Astrocyte of the cerebellum (primary cell): ENCODE measurements at regions not wholly inside any gene's neighbourhood (a gene's known extent, or its start where the extent isn't known, plus 50 kb on each side); places are given as distances from the start of the nearest gene placed in this dataset.

Experiments used
- DNase-seq: peaks from one replicate; pipeline ENCODE4 v3.0.0-alpha.2; 2011; ENCODE audit warnings: low read depth
- H3K4me3 ChIP-seq: 2 replicates; pipeline ENCODE4 v1.5.1; 2011; ENCODE audit warnings: mild to moderate bottlenecking, low read depth, low read length, moderate library complexity
- in situ Hi-C: cut with HindIII; loops from 2 replicates; pipeline ENCODE4 v1.10.0; 2017; ENCODE audit warnings: low sequenced_read_pairs
- TF ChIP-seq, protein P1 (sequence below): IDR thresholded peaks from 2 replicates; pipeline ENCODE4 v1.5.1; 2012; ENCODE audit warnings: low read length, low read depth, moderate library complexity, mild to moderate bottlenecking; ENCODE audit errors: missing control alignments

- TF ChIP-seq, protein P1, sequence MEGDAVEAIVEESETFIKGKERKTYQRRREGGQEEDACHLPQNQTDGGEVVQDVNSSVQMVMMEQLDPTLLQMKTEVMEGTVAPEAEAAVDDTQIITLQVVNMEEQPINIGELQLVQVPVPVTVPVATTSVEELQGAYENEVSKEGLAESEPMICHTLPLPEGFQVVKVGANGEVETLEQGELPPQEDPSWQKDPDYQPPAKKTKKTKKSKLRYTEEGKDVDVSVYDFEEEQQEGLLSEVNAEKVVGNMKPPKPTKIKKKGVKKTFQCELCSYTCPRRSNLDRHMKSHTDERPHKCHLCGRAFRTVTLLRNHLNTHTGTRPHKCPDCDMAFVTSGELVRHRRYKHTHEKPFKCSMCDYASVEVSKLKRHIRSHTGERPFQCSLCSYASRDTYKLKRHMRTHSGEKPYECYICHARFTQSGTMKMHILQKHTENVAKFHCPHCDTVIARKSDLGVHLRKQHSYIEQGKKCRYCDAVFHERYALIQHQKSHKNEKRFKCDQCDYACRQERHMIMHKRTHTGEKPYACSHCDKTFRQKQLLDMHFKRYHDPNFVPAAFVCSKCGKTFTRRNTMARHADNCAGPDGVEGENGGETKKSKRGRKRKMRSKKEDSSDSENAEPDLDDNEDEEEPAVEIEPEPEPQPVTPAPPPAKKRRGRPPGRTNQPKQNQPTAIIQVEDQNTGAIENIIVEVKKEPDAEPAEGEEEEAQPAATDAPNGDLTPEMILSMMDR, result no peak
- no peak for DNase-seq
- no peak overlapping the region for H3K4me3 ChIP-seq
- in situ Hi-C loops, result no loop called here
These were observed 598.1 kb upstream of the ADGRL4 start for GRCh38 chr1:79604490-79605198.

DNA sequence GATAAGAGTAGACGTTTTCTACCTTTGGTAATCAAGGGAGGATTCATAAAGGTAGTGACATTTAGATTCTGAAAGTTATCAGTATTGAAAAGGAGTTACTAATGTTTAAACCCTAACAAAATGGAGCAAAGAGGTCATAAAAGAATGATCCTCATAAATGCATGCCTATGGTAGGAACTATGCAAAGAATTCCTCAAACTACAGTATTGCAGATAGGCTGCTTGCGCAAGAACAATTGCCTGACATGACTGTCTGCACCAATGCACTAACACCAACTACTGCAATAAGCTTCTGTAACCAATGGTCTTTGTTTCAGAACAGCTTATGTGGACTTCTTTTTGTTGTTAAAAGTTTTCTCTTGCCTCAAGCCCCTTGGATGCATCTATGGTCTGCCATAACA lies 597.3 kb upstream of the ADGRL4 start:
- in situ Hi-C loops, result no loop called here
- DNase-seq, result no peak
- no peak overlapping the region for H3K4me3 ChIP-seq
- TF ChIP-seq, protein P1, result no peak

DNA sequence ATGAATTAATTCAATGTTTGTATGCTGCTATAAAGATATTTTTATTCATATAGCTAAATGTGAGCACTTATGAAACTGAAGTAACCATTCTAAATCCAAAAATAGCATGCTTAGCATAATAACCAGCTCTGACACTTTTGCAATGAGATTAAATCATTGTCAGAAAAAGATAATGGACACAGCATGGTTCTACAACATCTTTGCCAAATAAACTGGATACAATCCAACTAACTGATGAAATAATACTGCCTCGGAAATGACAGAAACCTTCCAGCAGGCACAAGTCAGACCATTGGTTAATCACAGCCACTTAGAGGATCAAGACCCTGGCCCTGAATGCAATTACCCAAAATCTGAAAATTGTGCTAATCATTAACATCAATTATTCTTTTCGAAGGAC lies 592.7 kb upstream of the ADGRL4 start:
- in situ Hi-C loops, result no loop called here
- TF ChIP-seq, protein P1, result no peak
- H3K4me3 ChIP-seq, result no peak overlapping the region
- DNase-seq, result no peak

DNA sequence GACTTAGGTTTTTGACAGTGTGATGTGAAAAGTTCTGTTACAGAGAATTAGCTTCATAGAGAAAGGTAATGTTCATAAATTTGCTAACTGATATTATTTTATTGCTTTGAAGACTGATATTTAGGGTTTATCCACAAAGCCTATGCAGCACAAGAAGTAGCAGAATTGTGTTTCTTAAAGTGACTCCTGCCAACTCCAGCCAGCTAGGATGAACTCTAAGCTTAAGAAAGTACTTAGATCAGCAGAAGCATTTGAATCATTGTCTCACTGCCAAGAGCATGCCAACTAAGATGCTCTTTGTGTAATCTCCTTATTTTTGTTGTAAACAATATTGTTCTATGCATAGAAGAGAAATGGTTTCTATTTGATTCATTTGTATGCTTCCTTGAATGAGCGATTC lies 589.4 kb upstream of the ADGRL4 start:
- in situ Hi-C loops, result no loop called here
- H3K4me3 ChIP-seq, result no peak overlapping the region
- TF ChIP-seq, protein P1, result no peak
- DNase-seq, result no peak

GRCh38 chr1:79594121-79594698 lies 587.7 kb upstream of the ADGRL4 start:
- TF ChIP-seq, protein P1, result no peak
- DNase-seq, result no peak
- in situ Hi-C loops, result no loop called here
- H3K4me3 ChIP-seq, result no peak overlapping the region

DNA sequence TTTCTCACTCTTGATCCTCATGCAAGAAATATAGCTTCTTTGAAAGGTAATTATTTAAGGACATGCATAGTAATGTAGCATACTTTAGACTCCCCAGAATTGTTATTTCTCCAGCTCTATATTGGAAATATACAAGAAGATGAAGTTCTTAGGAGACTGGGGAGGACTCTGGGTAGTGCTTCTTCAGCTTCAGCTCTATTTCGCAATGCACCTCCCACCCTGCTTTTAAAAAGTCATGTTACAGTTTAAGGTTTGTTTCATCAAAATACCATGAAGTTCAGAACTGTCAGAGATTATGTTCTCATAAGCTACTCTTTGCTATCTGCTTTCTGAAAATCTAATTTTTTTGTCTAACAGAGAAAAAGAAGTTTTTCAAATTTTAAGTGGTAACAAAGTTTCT lies 586.2 kb upstream of the ADGRL4 start:
- H3K4me3 ChIP-seq, result no peak overlapping the region
- in situ Hi-C loops, result no loop called here
- no peak for DNase-seq
- TF ChIP-seq, protein P1, result no peak
